HEK293T (cell line): ENCODE measurements at regions not wholly inside any gene's neighbourhood (a gene's known extent, or its start where the extent isn't known, plus 50 kb on each side); places are given as distances from the start of the nearest gene placed in this dataset.

Source experiments
- ARNT ChIP-seq: fragments of 450-650 bp; IDR thresholded peaks from 2 replicates; pipeline ENCODE4 v1.6.1; 2017; ENCODE audit warnings: mild to moderate bottlenecking
- BHLHE40 ChIP-seq: fragments of 450-650 bp; IDR thresholded peaks from 2 replicates; pipeline ENCODE4 v1.6.1; 2016; ENCODE audit warnings: mild to moderate bottlenecking, moderate library complexity, borderline replicate concordance
- CTBP1 ChIP-seq: fragments of 450-650 bp; IDR thresholded peaks from 2 replicates; pipeline ENCODE4 v1.6.1; 2016; ENCODE audit warnings: borderline replicate concordance
- ELF4 ChIP-seq: fragments of 450-650 bp; IDR thresholded peaks from 2 replicates; pipeline ENCODE4 v1.6.1; 2017; ENCODE audit warnings: antibody characterized with exemption
- FOXK2 ChIP-seq: fragments of 450-650 bp; IDR thresholded peaks from 2 replicates; pipeline ENCODE4 v1.6.1; 2016; ENCODE audit warnings: mild to moderate bottlenecking
- FOXM1 ChIP-seq: fragments of 450-650 bp; IDR thresholded peaks from 2 replicates; pipeline ENCODE4 v1.6.1; 2017; ENCODE audit warnings: mild to moderate bottlenecking, borderline replicate concordance
- HDGF ChIP-seq: fragments of 450-650 bp; IDR thresholded peaks from 2 replicates; pipeline ENCODE4 v1.6.1; 2017; ENCODE audit warnings: antibody characterized with exemption, borderline replicate concordance
- L3MBTL2 ChIP-seq: fragments of 450-650 bp; conservative IDR thresholded peaks from 2 replicates; pipeline ENCODE4 v1.6.1; 2016; ENCODE audit warnings: mild to moderate bottlenecking
- SP1 ChIP-seq: fragments of 450-650 bp; IDR thresholded peaks from 2 replicates; pipeline ENCODE4 v1.6.1; 2017
- SUZ12 ChIP-seq: fragments of 450-650 bp; IDR thresholded peaks from 2 replicates; pipeline ENCODE4 v1.6.1; 2016; ENCODE audit warnings: mild to moderate bottlenecking
- TARDBP ChIP-seq: fragments of 450-650 bp; IDR thresholded peaks from 2 replicates; pipeline ENCODE4 v1.6.1; 2016
- ZNF384 ChIP-seq: fragments of 450-650 bp; IDR thresholded peaks from 2 replicates; pipeline ENCODE4 v1.6.1; 2016
- TF ChIP-seq, protein P1 (sequence below): fragments of 450-650 bp; IDR thresholded peaks from 2 replicates; pipeline ENCODE4 v1.6.1; 2016

DNA sequence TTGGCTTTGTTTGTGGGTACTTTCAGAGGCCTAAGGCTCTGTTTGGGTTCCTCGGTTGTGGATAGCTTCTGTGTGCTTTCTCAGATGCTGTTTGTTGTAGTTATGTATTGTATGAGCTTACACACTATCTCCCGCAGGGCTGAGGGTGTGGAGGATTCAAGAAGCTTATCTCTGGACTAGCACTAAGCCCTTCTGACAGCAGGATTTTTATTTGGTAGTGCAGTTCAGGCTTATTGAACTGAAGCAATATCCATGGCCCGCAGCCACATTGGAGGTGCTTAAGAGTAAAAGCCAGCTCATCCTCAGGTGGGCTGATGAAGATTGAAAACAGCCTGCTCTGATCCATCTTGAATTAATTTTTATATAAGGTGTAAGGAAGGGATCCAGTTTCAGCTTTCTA lies 128.2 kb downstream of the RASGEF1B start:
- TF ChIP-seq FOXM1 (no peak), HDGF (no peak), FOXK2 (no peak), SUZ12 (no peak), L3MBTL2 (no peak), TARDBP (no peak), SP1 (no peak), CTBP1 (no peak), BHLHE40 (no peak), ARNT (no peak), ELF4 (no peak), ZNF384 (no peak)
- TF ChIP-seq, protein P1, sequence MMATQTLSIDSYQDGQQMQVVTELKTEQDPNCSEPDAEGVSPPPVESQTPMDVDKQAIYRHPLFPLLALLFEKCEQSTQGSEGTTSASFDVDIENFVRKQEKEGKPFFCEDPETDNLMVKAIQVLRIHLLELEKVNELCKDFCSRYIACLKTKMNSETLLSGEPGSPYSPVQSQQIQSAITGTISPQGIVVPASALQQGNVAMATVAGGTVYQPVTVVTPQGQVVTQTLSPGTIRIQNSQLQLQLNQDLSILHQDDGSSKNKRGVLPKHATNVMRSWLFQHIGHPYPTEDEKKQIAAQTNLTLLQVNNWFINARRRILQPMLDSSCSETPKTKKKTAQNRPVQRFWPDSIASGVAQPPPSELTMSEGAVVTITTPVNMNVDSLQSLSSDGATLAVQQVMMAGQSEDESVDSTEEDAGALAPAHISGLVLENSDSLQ = no peak
